ENCODE measurements at regions not wholly inside any gene's neighbourhood (a gene's known extent, or its start where the extent isn't known, plus 50 kb on each side); places are given as distances from the start of the nearest gene placed in this dataset.

GRCh38 chr10:125513429-125514182, 169.4 kb downstream of the TEX36 start:
- no peak for DNase-seq (ENCODE audit: low read depth)
- Histone ChIP-seq H3K4me3 (ENCODE audit: low read depth, low read length) (no peak overlapping the region), H3K36me3 (ENCODE audit: control insufficient read depth, insufficient read depth, low read length) (no peaks in the 10 kb centered on the region), H3K27me3 (ENCODE audit: control insufficient read depth, insufficient read depth, low read length) (peaks cover 4% of the 10 kb centered on the region)
- no peak for TF ChIP-seq CTCF (IDR thresholded peaks at IDR 0.05; ENCODE audit: insufficient read depth, low read length, poor library complexity, severe bottlenecking)

GRCh38 chr10:125510998-125511397, 172.0 kb downstream of the TEX36 start:
- Histone ChIP-seq H3K36me3 (ENCODE audit: control insufficient read depth, insufficient read depth, low read length) (no peaks in the 10 kb centered on the region), H3K4me3 (ENCODE audit: low read depth, low read length) (no peak overlapping the region), H3K27me3 (ENCODE audit: control insufficient read depth, insufficient read depth, low read length) (peaks cover 4% of the 10 kb centered on the region)
- no peak for TF ChIP-seq CTCF (IDR thresholded peaks at IDR 0.05; ENCODE audit: insufficient read depth, low read length, poor library complexity, severe bottlenecking)
- no peak for DNase-seq (ENCODE audit: low read depth)

GRCh38 chr10:125505648-125506047, 177.3 kb downstream of the TEX36 start:
- DNase-seq (ENCODE audit: low read depth): no peak
- no peak for TF ChIP-seq CTCF (IDR thresholded peaks at IDR 0.05; ENCODE audit: insufficient read depth, low read length, poor library complexity, severe bottlenecking)
- Histone ChIP-seq H3K36me3 (ENCODE audit: control insufficient read depth, insufficient read depth, low read length) (no peaks in the 10 kb centered on the region), H3K27me3 (ENCODE audit: control insufficient read depth, insufficient read depth, low read length) (no peaks in the 10 kb centered on the region), H3K4me3 (ENCODE audit: low read depth, low read length) (no peak overlapping the region)

- Histone ChIP-seq H3K27me3 (ENCODE audit: control insufficient read depth, insufficient read depth, low read length) (no peaks in the 10 kb centered on the region), H3K36me3 (ENCODE audit: control insufficient read depth, insufficient read depth, low read length) (no peaks in the 10 kb centered on the region)
Measured at GRCh38 chr10:125502276-125502675, 180.7 kb downstream of the TEX36 start.

GRCh38 chr10:125495386-125495785, 187.6 kb downstream of the TEX36 start:
- H3K4me3 ChIP-seq (ENCODE audit: low read depth, low read length): no peak overlapping the region
- DNase-seq (ENCODE audit: low read depth): no peak
- no peak for TF ChIP-seq CTCF (IDR thresholded peaks at IDR 0.05; ENCODE audit: insufficient read depth, low read length, poor library complexity, severe bottlenecking)
- no peaks in the 10 kb centered on the region for H3K36me3 ChIP-seq (ENCODE audit: control insufficient read depth, insufficient read depth, low read length)
- H3K27me3 ChIP-seq (ENCODE audit: control insufficient read depth, insufficient read depth, low read length): no peaks in the 10 kb centered on the region

More at GRCh38 chr10:125502276-125502675, 180.7 kb downstream of the TEX36 start:
- TF ChIP-seq CTCF (IDR thresholded peaks at IDR 0.05; ENCODE audit: insufficient read depth, low read length, poor library complexity, severe bottlenecking): no peak
- DNase-seq (ENCODE audit: low read depth): no peak
- H3K4me3 ChIP-seq (ENCODE audit: low read depth, low read length): no peak overlapping the region

Data from kidney epithelial cell (primary cell).